Neural progenitor cell (in vitro differentiated cells): ENCODE measurements at regions not wholly inside any gene's neighbourhood (a gene's known extent, or its start where the extent isn't known, plus 50 kb on each side); places are given as distances from the start of the nearest gene placed in this dataset.

Source experiments
- EZH2 ChIP-seq: fragments of 200-600 bp; sonication (generic); IDR thresholded peaks from 2 replicates; pipeline ENCODE4 v1.6.1; 2017; ENCODE audit warnings: antibody characterized with exemption, mild to moderate bottlenecking, moderate library complexity
- EZH2phosphoT487 ChIP-seq: fragments of 200-600 bp; sonication (generic); IDR thresholded peaks from 2 replicates; pipeline ENCODE4 v1.6.1; 2017; ENCODE audit warnings: antibody characterized with exemption
- TF ChIP-seq, protein P1 (sequence below): fragments of 200-600 bp; sonication (generic); IDR thresholded peaks from 2 replicates; pipeline ENCODE4 v1.5.1; 2017; ENCODE audit warnings: antibody characterized with exemption, mild to moderate bottlenecking

- TF ChIP-seq, protein P1, sequence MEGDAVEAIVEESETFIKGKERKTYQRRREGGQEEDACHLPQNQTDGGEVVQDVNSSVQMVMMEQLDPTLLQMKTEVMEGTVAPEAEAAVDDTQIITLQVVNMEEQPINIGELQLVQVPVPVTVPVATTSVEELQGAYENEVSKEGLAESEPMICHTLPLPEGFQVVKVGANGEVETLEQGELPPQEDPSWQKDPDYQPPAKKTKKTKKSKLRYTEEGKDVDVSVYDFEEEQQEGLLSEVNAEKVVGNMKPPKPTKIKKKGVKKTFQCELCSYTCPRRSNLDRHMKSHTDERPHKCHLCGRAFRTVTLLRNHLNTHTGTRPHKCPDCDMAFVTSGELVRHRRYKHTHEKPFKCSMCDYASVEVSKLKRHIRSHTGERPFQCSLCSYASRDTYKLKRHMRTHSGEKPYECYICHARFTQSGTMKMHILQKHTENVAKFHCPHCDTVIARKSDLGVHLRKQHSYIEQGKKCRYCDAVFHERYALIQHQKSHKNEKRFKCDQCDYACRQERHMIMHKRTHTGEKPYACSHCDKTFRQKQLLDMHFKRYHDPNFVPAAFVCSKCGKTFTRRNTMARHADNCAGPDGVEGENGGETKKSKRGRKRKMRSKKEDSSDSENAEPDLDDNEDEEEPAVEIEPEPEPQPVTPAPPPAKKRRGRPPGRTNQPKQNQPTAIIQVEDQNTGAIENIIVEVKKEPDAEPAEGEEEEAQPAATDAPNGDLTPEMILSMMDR: no peak
- TF ChIP-seq EZH2phosphoT487 (no peak), EZH2 (no peak)
Observed at GRCh38 chr12:9390761-9391160, 182.6 kb upstream of the PZP start.
